GM12875 (cell line): ENCODE measurements at regions not wholly inside any gene's neighbourhood (a gene's known extent, or its start where the extent isn't known, plus 50 kb on each side); places are given as distances from the start of the nearest gene placed in this dataset.

Experiments used
- H3K4me3 ChIP-seq: one replicate; pipeline ENCODE4 v1.5.1; 2011; ENCODE audit warnings: low read depth, low read length, control low read depth
- TF ChIP-seq, protein P1 (sequence below): IDR thresholded peaks from 2 replicates; pipeline ENCODE4 v1.5.1; 2011; ENCODE audit warnings: low read depth, mild to moderate bottlenecking, control low read depth, inconsistent platforms, low read length, moderate library complexity, borderline replicate concordance; ENCODE audit not compliant: insufficient read depth

DNA sequence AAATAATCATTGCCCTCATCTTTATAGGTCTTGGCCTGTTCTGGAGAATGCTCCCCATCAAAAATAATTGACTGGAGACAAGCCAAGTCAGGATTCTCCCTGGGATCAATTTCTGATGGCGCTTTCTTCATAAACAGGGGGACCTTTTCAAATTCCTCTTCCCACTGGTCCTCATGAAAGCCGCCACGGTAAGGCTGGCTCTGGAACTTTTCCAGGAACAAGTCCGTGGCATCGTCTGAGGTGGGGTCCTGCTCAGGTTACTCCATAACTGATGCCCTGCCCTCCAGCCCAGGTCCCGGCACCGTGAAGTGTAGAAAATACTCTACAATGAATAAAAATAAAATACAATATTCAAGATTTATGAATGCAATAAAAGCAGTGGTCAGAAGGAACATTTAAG is 79.4 kb upstream of the IGFBP3 start:
- H3K4me3 ChIP-seq, result no peak overlapping the region
- TF ChIP-seq, protein P1, sequence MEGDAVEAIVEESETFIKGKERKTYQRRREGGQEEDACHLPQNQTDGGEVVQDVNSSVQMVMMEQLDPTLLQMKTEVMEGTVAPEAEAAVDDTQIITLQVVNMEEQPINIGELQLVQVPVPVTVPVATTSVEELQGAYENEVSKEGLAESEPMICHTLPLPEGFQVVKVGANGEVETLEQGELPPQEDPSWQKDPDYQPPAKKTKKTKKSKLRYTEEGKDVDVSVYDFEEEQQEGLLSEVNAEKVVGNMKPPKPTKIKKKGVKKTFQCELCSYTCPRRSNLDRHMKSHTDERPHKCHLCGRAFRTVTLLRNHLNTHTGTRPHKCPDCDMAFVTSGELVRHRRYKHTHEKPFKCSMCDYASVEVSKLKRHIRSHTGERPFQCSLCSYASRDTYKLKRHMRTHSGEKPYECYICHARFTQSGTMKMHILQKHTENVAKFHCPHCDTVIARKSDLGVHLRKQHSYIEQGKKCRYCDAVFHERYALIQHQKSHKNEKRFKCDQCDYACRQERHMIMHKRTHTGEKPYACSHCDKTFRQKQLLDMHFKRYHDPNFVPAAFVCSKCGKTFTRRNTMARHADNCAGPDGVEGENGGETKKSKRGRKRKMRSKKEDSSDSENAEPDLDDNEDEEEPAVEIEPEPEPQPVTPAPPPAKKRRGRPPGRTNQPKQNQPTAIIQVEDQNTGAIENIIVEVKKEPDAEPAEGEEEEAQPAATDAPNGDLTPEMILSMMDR, result no peak

DNA sequence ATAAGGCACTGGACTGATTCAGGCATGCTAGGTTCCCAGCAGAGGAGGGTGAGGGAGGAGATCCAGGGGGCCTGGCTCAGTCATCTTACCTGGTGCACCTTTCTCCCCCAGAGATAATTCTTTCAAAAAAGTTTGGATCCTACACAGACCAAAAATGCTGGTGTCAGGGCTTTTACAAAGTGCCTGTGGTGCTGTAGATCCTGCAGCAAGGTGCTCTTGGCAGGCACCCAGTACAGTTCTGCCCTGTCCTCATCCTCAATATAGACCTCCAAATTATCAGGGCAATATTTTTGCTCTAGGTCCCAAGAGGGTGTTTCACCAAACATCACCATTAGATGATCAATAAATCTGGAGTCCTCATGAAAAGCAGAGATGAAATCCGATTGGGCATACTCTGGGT is 78.5 kb upstream of the IGFBP3 start:
- H3K4me3 ChIP-seq, result no peak overlapping the region
- TF ChIP-seq, protein P1, result no peak

DNA sequence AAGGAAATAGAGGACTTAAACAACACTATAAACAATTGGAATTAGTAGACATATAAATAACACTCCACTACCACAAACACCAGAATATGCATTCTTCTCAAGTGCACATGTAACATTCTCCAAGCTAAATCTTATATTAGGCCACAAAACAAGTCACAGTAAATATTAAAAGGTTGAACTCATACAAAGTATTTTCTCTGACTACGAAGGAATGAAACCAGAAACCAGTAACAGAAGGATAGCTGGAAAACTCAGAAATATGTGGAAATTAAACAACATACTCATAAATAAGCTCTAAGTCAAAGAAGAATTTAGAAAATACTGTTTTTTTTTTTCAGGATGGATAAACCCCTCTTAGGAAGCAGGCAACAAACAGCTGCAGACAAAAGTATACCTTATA is 77.4 kb upstream of the IGFBP3 start:
- no peak overlapping the region for H3K4me3 ChIP-seq
- TF ChIP-seq, protein P1, result no peak

DNA sequence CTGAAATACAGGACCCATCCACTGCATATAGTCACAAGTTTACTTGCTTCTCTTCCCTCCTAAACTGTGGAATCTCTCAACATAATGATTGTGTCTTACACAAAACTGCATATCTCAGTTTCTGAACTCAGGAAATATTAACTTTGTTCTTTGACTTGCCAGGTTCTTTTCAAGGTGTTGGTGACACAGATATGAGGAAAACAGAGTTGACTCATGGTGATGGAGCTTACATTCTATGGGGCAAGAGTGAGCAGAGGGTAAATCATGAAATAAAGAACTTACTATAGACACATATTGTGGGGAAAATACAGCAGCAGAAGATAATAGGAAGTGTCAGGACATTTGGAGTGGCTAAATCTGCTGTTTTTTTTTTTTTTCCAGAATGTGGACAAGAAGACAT is 72.5 kb upstream of the IGFBP3 start:
- TF ChIP-seq, protein P1, result no peak
- H3K4me3 ChIP-seq, result no peak overlapping the region

DNA sequence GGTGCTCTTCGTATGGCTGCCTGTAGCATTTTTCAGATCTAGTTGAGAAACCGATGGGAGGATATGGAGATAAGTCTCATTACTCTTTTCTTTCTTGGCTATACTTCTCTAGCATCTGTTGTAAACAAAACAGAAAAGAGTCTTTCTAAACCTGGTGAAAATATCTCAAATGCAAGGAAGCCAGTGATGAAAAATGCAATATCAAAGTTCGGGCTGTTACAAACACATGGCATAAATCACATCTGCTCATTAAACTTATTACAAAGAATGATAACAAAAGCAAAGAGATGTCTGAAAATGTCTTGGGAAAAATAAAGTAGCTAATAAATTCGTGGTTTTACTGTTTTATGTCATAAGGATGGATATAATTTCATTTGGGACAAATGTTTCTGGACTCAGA is 71.8 kb upstream of the IGFBP3 start:
- TF ChIP-seq, protein P1, result no peak
- no peak overlapping the region for H3K4me3 ChIP-seq

DNA sequence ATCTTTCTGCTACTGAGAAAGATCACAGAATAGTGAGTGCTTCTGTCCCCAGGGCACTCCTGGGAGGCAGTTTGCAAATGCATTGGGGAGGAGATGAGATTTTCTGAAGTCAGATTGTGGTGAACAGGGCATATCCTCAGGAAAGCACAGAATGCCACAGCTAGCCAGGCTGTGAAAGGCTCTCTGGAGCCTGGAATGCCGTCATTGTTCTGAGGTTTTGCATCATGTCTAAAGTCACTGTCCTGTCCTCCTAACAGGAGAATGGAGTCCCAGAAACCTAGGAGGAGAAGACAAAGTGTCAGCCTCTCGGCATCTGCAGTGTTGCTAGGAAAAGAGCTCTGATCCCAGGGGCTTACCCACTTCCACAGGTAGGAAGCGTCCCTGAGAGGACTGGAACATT is 69.2 kb upstream of the IGFBP3 start:
- TF ChIP-seq, protein P1, result no peak

DNA sequence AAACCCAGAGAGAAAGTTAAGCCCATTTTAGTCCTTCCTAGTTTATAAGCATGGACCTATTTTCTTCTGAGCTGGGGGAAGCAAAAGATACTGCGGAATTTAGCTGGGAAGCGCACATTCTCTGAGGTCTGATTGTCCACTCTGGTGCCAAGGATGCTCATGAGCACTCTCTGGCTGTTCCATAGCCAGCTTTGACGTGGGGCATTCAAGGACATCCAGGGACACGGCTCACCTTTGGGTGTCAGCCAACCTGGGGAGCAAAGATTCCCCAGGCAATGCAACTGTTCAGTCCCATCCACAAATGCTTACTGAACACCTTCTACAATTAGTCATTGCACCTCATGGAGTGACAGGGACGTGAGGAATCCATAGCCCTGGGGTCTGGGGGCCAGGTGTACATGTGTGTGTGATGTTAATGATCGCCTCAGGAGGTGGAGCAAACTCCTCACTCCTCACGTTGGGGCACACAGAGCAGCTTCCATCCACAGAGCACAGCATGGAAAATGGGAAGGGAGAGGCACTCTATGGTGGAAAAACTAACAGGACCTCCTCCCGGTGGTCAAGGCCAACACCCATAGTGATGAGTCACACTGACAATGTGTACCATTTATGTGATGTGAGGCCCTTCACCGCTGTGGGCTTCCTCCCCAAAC is 67.5 kb upstream of the IGFBP3 start:
- no peak overlapping the region for H3K4me3 ChIP-seq
- TF ChIP-seq, protein P1, result no peak

More for the DNA sequence above, 69.2 kb upstream of the IGFBP3 start:
- H3K4me3 ChIP-seq, result no peak overlapping the region
